ENCODE measurements at regions not wholly inside any gene's neighbourhood (a gene's known extent, or its start where the extent isn't known, plus 50 kb on each side); places are given as distances from the start of the nearest gene placed in this dataset.
"Not testable (repeated sequence)": the region's sequence is repeated elsewhere in the genome, so short reads cannot be mapped to it uniquely, and the experiment has no call there.

DNA sequence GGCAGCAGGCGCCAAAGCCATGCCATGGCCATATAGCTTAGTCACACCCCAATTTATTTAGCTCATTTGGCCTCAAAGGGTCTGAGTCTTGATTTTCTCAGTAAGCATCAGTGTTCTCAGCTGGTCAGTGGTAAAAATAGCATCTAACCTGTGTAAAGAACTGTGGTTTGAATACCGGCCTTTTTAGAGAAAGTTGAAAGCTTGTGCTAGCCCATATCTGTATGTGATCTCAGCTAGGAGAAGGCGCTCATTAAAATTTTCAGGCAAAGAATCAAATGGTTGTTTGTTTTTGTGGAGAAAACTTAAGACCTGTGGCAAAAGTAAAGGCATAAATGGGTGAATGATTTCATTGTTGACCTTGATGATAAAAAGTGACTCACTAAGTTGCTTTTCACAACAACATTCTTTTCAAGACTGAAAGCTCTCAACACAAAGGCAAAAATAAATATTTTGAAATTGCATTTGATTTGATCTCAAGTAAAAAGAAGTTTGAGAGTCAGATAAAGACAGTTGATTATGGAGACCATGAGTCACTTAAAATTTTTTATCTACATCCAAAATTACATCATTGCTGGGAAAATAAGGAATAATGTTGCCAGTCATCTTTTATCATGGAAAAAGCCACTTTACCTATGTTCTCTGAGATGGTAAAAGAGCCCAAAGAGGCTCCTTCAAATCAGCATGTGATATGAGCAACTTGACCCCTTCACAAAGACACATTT is 128.5 kb upstream of the RGS6 start:
- Histone ChIP-seq H3K36me3 (ENCODE audit: insufficient read depth, low read length) (no peaks in the 10 kb centered on the region), H4K20me1 (ENCODE audit: insufficient read depth) (no peaks in the 10 kb centered on the region), H3K27ac (ENCODE audit: low read length) (no peak overlapping the region), H3K4me3 (ENCODE audit: low read length) (no peak overlapping the region), H2AFZ (ENCODE audit: low read depth, low read length) (no peak overlapping the region), H3K9me2 (ENCODE audit: insufficient read depth, low read length) (no peaks in the 10 kb centered on the region), H3K9ac (ENCODE audit: low read length) (no peak overlapping the region), H3K4me2 (ENCODE audit: low read length) (no peak overlapping the region), H3F3A (ENCODE audit: insufficient read depth, low read length, poor library complexity, severe bottlenecking) (no peaks in the 10 kb centered on the region), H3K79me2 (replicated peaks; ENCODE audit: insufficient read depth, low read length) (no peaks in the 10 kb centered on the region), H3K9me3 (ENCODE audit: low read length) (no peaks in the 10 kb centered on the region), H3K27me3 (ENCODE audit: insufficient read depth, low read depth, low read length) (no peaks in the 10 kb centered on the region)
- TF ChIP-seq RAD21 (conservative IDR thresholded peaks at IDR 0.05), result no peak
- no peak for TF ChIP-seq SMC3 (conservative IDR thresholded peaks at IDR 0.05; ENCODE audit: poor library complexity)
- no peak for TF ChIP-seq CTCF (IDR thresholded peaks at IDR 0.05; ENCODE audit: poor library complexity, severe bottlenecking)
- no peak for TF ChIP-seq EP300 (conservative IDR thresholded peaks at IDR 0.05; ENCODE audit: poor library complexity, severe bottlenecking)
- TF ChIP-seq REST (IDR thresholded peaks at IDR 0.05; ENCODE audit: borderline replicate concordance), result no peak
- no peak for TF ChIP-seq MXI1 (conservative IDR thresholded peaks at IDR 0.05; ENCODE audit: poor library complexity, severe bottlenecking)
- TF ChIP-seq TAF1 (IDR thresholded peaks at IDR 0.05; ENCODE audit: low read depth), result no peak
- no peak for TF ChIP-seq EZH2 (IDR thresholded peaks at IDR 0.05; ENCODE audit: borderline replicate concordance, insufficient read depth, low read length, poor library complexity, severe bottlenecking)
- no peak for TF ChIP-seq POLR2AphosphoS5 (IDR thresholded peaks at IDR 0.05)

DNA sequence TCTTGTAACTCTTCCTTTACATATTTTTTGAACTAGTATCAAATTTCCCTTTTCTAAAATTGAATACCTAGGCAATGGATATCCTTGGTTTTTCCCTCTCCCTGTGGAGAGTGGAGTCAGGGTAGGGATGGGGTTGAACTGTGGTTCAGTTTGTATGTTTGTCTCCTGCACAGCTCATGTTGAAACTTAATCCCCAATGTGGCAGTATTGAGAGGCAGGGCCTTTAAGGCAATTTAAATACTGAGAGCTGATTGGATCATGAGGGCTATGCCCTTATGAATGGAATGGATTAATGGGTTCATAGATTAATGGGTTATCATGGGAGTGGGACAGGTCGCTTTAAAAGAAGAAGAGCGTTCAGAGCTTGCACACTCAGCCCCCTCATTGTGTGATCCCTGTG is 127.2 kb upstream of the RGS6 start:
- Histone ChIP-seq H3K27ac (ENCODE audit: low read length) (no peak overlapping the region), H3K9me3 (ENCODE audit: low read length) (no peaks in the 10 kb centered on the region), H3K79me2 (replicated peaks; ENCODE audit: insufficient read depth, low read length) (no peaks in the 10 kb centered on the region), H3K4me3 (ENCODE audit: low read length) (no peak overlapping the region), H2AFZ (ENCODE audit: low read depth, low read length) (no peak overlapping the region), H3K36me3 (ENCODE audit: insufficient read depth, low read length) (no peaks in the 10 kb centered on the region), H4K20me1 (ENCODE audit: insufficient read depth) (no peaks in the 10 kb centered on the region), H3F3A (ENCODE audit: insufficient read depth, low read length, poor library complexity, severe bottlenecking) (no peaks in the 10 kb centered on the region), H3K9me2 (ENCODE audit: insufficient read depth, low read length) (no peaks in the 10 kb centered on the region), H3K27me3 (ENCODE audit: insufficient read depth, low read depth, low read length) (no peaks in the 10 kb centered on the region), H3K4me2 (ENCODE audit: low read length) (no peak overlapping the region), H3K9ac (ENCODE audit: low read length) (no peak overlapping the region)
- TF ChIP-seq TAF1 (IDR thresholded peaks at IDR 0.05; ENCODE audit: low read depth) (no peak), CTCF (IDR thresholded peaks at IDR 0.05; ENCODE audit: poor library complexity, severe bottlenecking) (no peak), EP300 (conservative IDR thresholded peaks at IDR 0.05; ENCODE audit: poor library complexity, severe bottlenecking) (no peak), POLR2AphosphoS5 (IDR thresholded peaks at IDR 0.05) (no peak), SMC3 (conservative IDR thresholded peaks at IDR 0.05; ENCODE audit: poor library complexity) (no peak), REST (IDR thresholded peaks at IDR 0.05; ENCODE audit: borderline replicate concordance) (no peak), MXI1 (conservative IDR thresholded peaks at IDR 0.05; ENCODE audit: poor library complexity, severe bottlenecking) (no peak), RAD21 (conservative IDR thresholded peaks at IDR 0.05) (no peak), EZH2 (IDR thresholded peaks at IDR 0.05; ENCODE audit: borderline replicate concordance, insufficient read depth, low read length, poor library complexity, severe bottlenecking) (no peak)

- not testable (repeated sequence) for H3K9me3 ChIP-seq (ENCODE audit: low read length); H3K79me2 ChIP-seq (replicated peaks; ENCODE audit: insufficient read depth, low read length); H3F3A ChIP-seq (ENCODE audit: insufficient read depth, low read length, poor library complexity, severe bottlenecking); H3K9ac ChIP-seq (ENCODE audit: low read length); H3K27ac ChIP-seq (ENCODE audit: low read length); H3K4me2 ChIP-seq (ENCODE audit: low read length); H3K36me3 ChIP-seq (ENCODE audit: insufficient read depth, low read length); H3K4me3 ChIP-seq (ENCODE audit: low read length); H4K20me1 ChIP-seq (ENCODE audit: insufficient read depth); H3K27me3 ChIP-seq (ENCODE audit: insufficient read depth, low read depth, low read length); H2AFZ ChIP-seq (ENCODE audit: low read depth, low read length); H3K9me2 ChIP-seq (ENCODE audit: insufficient read depth, low read length)
Measured at GRCh38 chr14:71807049-71807448, 125.2 kb upstream of the RGS6 start.
